ELR (cell line): ENCODE measurements at regions not wholly inside any gene's neighbourhood (a gene's known extent, or its start where the extent isn't known, plus 50 kb on each side); places are given as distances from the start of the nearest gene placed in this dataset.

Experiments
- DNase-seq: peaks from one replicate; pipeline ENCODE4 v3.0.0-alpha.2; 2015; ENCODE audit warnings: low read depth

DNA sequence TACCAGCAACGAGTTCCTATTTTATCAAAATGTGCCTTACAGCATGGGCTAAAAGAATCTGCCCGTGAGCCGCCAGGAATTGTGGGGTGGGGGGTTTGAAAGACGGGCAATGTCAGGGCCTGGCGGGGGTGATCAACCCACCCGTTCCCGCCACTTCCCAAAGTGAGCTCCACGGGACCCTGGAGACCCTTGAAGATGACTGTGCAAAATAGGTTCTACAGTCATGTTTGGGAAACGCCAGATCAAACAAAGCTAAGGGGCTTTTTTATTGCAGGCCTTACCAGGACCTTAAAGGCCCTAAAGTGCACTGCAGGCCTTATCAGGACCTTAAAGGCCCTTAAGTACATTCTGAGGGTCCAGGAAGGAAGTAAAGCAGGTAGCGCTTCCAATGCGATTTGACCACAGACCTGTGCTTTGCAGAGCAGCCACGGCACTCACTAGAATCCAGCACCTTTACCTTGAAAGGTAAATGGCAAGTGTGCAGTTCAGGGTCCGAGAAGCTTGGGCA is 404.1 kb downstream of the SHANK2 start:
- DNase-seq = no peak

- no peak for DNase-seq
Measured at GRCh38 chr11:70849031-70849430, 403.3 kb downstream of the SHANK2 start.

DNA sequence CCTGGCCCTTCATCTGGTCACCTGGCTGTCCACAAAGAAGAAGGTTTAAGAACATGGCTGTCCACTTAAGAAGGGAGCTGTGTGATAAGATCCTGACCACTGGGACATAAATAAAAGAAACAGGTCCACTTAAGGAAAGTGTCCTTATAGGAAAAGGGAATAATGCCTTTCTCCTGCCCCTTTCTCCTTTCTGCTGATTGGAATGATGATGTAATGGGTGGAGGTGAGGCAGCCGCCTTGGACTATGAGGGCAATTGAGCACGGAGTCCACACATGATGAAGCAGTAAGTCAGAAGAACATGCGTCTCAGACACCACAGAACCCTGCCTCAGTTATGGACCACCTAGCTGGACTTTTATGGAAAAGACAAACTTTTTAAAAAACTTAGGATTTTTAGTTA is 401.1 kb downstream of the SHANK2 start:
- no peak for DNase-seq

DNA sequence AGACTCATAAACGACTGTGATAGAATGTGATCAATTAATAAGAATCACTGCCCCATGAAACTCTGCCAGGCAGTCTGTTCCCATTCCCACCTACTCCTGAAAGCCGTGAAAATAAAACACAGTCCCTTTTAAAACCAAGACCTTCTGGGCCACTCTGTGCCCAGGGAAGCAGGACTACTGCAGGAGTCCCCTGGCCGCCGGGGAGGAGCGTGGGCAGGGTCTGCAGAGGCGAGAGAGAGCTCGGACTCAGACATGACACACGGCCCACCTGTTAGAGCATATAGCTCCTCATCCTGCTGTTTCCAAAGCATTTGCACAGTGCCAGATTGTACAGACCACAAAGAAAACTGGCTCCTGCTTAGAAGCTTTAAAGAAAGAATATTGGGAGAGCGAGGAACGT is 400.5 kb downstream of the SHANK2 start:
- DNase-seq = no peak

DNA sequence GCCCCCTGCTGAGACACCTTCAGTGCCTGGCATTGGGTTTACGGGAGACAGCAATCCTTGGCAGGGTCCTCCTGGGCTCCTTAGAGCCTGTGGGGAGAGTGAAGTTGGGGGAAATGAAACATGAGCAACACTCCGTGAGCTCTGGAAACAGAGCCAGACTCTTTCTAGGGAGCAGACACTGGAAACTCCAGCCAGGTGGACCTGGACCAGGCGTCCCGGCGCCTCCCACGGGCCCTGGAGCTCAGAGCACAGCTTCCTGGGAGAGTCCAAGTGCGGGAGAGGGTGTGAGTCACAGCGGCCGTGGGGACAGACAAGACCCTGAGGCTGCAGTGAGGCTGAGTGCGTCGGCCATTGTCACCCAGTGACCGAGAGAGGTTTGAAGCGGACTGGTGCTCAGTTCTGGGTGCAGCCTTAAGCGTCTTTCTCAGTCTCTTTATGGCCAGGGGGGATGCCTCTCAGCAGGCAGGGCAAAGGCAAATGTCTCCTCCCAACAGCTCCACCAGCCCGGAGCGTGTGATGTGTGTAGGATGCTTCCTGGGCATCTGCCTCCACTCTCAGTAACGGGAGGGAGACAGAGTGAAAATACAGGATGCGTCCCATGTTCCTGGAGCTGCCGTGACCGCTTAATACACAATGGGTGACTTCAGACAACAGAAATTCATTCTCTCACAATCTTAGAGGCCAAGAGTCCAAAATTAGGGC is 399.2 kb downstream of the SHANK2 start:
- DNase-seq = no peak

DNA sequence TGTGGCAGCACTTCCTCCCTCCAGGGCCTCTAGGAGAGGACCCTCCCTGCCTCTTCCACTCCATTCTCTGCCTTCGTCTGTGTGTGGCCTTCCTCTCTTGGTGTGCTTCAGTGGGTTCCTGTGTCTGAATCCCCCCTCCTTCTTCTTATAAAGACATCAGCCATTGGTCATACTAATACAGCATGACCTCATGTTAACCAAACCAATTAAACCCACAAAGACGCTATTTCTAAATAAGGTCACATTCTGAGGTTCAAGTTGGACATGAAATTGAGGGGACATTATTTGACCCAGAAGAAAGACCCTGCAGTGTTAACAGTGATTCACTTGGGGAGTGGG is 398.6 kb downstream of the SHANK2 start:
- DNase-seq = no peak

- DNase-seq = no peak
Measured at GRCh38 chr11:70854201-70854600, 398.2 kb downstream of the SHANK2 start.

GRCh38 chr11:70854901-70855556 is 397.3 kb downstream of the SHANK2 start:
- DNase-seq = no peak

- DNase-seq = no peak
Measured at GRCh38 chr11:70857894-70858293, 394.5 kb downstream of the SHANK2 start.

DNA sequence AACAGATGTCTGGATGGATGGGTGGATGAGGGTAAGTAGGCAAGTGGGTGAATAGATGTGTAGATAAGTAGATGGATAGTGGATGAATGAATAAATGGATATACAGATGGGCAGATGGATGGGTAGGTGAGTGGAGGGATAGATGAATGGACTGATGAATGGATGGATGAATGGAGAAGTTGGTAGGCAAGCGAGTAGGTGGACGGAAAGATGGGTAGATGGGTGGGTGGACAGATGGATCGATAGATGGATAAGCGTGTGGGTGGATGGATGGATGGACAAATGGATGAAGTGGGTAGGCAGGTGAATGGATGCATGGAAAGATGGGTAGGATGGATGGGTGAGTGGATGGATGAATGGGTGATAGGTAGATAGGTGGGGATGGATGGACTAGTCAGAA is 393.2 kb downstream of the SHANK2 start:
- no peak for DNase-seq

DNA sequence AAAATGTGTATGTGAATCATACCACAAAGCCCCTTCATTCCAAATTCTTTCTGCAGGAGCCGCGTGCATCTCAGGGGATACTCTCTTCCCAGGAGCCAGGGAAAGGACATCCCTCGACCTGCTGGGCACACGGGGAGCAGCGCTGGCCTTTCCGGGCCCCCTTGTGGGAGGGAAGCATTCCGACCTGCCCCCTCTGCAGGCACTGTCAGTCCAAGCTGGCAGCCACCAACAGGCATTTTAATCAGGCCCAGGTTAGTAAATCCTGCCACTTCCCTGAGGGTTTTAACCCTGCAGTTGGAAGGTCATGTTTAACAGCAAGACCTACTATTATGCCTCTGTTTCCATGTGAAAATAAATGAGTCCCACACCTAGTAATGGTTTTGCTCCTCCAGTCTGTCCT is 391.5 kb downstream of the SHANK2 start:
- DNase-seq = no peak

DNA sequence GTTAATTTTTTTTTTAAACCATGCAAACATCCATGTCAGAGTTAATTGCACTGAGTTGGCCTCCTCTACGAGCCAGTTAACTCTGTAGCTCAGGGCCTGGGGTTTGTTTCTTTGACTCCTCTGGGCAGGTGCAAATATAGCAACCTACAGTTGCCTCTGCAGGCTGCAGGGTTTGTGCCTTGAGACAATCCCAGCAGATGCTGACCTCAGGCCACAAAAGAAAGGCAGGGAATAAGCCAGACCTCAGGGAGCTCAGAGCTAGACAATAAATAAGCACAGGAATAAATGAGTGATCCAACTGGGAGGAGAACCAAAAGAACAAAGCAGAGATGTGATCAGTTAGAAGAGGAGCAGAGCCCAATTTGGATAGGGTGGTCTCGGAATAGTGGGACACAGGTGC is 390.8 kb downstream of the SHANK2 start:
- DNase-seq = no peak

DNA sequence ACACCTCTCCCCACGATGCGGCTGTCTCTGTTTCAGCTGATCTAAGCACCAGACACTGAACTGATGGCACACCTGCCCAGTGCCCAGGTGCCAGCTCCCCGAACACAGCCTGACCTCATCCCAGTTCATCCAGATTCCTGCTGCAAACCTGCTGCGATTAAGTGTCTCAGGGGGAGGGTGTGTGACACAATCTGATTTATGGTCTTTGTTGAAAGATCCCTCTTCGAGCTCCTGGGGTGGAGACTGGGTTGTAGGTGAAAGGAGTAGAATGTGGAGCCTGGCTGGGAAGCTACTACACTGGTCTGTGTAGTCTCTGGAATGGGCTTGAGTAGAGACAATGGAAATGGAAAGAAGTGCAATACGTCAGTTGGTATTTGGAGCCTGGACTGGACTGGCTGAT is 390.3 kb downstream of the SHANK2 start:
- DNase-seq = no peak

- DNase-seq = no peak
Measured at GRCh38 chr11:70863186-70863585, 389.2 kb downstream of the SHANK2 start.

GRCh38 chr11:70863993-70864392 is 388.4 kb downstream of the SHANK2 start:
- no peak for DNase-seq

GRCh38 chr11:70865356-70865755 is 387.0 kb downstream of the SHANK2 start:
- DNase-seq = no peak

DNA sequence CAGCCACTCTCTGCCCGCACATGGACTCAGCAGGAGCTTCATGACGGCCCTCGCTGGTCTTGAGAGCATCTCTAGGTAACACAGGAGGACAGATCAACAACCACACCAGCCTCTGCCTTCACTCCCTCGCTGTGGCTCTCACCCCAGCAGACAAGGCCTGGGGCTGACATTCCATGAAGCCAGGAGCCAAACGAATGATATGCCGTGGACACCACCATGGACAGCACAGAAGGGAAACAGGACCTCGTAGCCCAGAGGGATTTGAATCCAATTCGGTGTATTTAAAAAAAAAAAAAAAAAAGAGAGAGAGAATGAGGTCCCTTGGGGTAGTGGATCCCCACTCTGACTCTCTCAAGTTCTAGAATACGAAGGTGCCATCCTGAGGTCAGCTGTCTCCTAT is 385.5 kb downstream of the SHANK2 start:
- no peak for DNase-seq

DNA sequence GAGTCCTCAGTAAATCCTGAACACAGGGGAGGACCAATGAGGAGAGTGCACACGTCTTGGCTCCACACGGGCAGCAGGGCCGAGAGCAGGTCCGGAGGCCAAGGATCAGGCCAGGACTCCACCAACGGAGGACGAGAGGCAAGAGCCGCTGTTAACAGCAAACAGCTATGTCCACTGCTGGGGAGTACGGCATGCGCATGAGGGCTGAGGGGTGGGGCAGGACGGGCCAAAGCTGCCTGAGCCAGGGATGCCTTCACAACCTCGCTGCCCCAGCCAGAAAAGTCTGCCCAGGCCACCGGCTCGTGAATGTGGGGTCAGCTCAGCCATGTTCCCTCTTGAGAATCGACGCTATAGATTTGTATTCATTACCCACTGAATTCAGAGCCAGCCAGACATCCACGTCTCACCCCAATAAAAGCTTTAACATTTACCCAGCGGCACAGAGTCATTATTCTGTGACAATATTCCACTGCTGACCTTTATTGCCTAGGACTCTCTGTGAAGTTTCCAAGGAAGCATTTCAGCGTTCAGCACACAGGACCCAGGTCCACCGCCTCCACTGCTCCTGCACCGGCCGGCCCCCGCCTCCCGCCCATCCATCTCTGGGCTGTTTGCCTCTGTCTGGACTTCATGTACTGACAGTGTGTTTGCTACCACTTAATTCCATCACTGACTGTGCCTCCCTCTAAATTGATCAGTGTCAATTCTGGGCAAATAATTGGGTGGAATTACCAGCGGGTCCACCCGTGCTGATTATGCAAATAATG is 384.9 kb downstream of the SHANK2 start:
- DNase-seq = no peak

GRCh38 chr11:70868341-70868885 is 384.0 kb downstream of the SHANK2 start:
- no peak for DNase-seq

DNA sequence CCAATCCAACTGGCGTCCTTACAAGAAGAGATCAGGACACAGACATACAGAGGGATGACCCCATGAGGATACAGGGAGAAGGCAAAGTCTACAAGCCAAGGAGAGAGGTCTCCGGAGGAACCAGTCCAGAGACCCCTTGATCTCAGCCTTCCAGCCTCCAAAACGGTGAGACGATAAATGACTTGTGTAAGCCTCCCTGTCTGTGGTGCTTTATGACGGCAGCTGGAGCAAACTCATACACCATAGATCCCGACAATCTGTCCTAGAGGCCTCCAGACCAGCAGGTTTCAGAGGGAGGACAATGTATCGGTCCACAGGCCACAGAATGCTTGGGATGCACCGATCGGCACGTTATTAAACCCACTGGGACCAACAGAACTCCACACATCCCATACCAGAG is 383.3 kb downstream of the SHANK2 start:
- DNase-seq = no peak

DNA sequence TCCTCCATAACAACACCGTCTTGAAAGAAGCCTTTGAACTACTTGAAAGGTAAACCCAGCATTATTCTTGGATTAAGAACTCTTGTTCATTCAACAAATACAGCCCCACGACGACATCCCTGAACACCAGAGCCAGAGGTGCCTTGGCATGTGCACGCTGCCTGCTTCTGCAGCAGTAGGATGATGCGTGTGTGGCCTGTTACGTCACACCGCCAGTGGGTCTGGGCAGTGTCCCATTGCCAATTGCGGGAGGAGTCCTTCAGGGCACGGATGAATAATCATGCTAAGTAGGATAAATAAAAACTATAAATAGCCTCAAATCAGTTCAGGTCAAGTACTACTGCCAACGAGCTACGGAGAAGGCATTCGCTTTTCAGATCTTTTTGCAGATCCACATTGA is 380.5 kb downstream of the SHANK2 start:
- DNase-seq = no peak

GRCh38 chr11:70872299-70872698 is 380.1 kb downstream of the SHANK2 start:
- no peak for DNase-seq
